Stimulated activated CD8-positive, alpha-beta memory T cell treated with anti-CD3 and anti-CD28 coated beads, Interleukin-15, amount 100 ng/mL, for 24 hours (primary cell): ENCODE measurements at regions not wholly inside any gene's neighbourhood (a gene's known extent, or its start where the extent isn't known, plus 50 kb on each side); places are given as distances from the start of the nearest gene placed in this dataset.

Experiments
- DNase-seq: peaks from one replicate; pipeline ENCODE4 v3.0.0-alpha.2; 2020; ENCODE audit warnings: low read depth

GRCh38 chr7:32264702-32265284, 194.6 kb upstream of the PDE1C start:
- no peak for DNase-seq

- DNase-seq, result no peak
These were observed 193.4 kb upstream of the PDE1C start for GRCh38 chr7:32263611-32264010.

- no peak for DNase-seq
These were observed 192.1 kb upstream of the PDE1C start for GRCh38 chr7:32262315-32262714.

GRCh38 chr7:32259931-32260596, 189.9 kb upstream of the PDE1C start:
- DNase-seq, result no peak

GRCh38 chr7:32258265-32258664, 188.1 kb upstream of the PDE1C start:
- no peak for DNase-seq

- DNase-seq, result no peak
These were observed 187.4 kb upstream of the PDE1C start for GRCh38 chr7:32257621-32258020.

- no peak for DNase-seq
These were observed 186.6 kb upstream of the PDE1C start for GRCh38 chr7:32256811-32257210.

- DNase-seq, result no peak
These were observed 186.2 kb upstream of the PDE1C start for GRCh38 chr7:32256376-32256775.

- DNase-seq, result no peak
These were observed 184.8 kb upstream of the PDE1C start for GRCh38 chr7:32255036-32255435.

- DNase-seq, result no peak
These were observed 183.1 kb upstream of the PDE1C start for GRCh38 chr7:32253299-32253698.

GRCh38 chr7:32251659-32252058, 181.5 kb upstream of the PDE1C start:
- DNase-seq, result no peak

GRCh38 chr7:32250471-32251260, 180.5 kb upstream of the PDE1C start:
- no peak for DNase-seq

- no peak for DNase-seq
These were observed 179.8 kb upstream of the PDE1C start for GRCh38 chr7:32250003-32250402.

- DNase-seq, result no peak
These were observed 178.3 kb upstream of the PDE1C start for GRCh38 chr7:32248522-32248921.

GRCh38 chr7:32244806-32245345, 174.7 kb upstream of the PDE1C start:
- no peak for DNase-seq

GRCh38 chr7:32243687-32244290, 173.6 kb upstream of the PDE1C start:
- DNase-seq, result no peak

- no peak for DNase-seq
These were observed 172.2 kb upstream of the PDE1C start for GRCh38 chr7:32242436-32242835.

GRCh38 chr7:32241636-32242035, 171.4 kb upstream of the PDE1C start:
- no peak for DNase-seq

- no peak for DNase-seq
These were observed 169.6 kb upstream of the PDE1C start for GRCh38 chr7:32239764-32240163.

- no peak for DNase-seq
These were observed 158.4 kb upstream of the PDE1C start for GRCh38 chr7:32228601-32229000.

- no peak for DNase-seq
These were observed 157.5 kb upstream of the PDE1C start for GRCh38 chr7:32227746-32228145.

GRCh38 chr7:32224276-32224675, 154.1 kb upstream of the PDE1C start:
- no peak for DNase-seq

GRCh38 chr7:32223721-32224120, 153.5 kb upstream of the PDE1C start:
- DNase-seq, result no peak
